ENCODE measurements at regions not wholly inside any gene's neighbourhood (a gene's known extent, or its start where the extent isn't known, plus 50 kb on each side); places are given as distances from the start of the nearest gene placed in this dataset.
A peak's percentile ranks its signal among the peaks of the same experiment; 100 is the strongest.

DNA sequence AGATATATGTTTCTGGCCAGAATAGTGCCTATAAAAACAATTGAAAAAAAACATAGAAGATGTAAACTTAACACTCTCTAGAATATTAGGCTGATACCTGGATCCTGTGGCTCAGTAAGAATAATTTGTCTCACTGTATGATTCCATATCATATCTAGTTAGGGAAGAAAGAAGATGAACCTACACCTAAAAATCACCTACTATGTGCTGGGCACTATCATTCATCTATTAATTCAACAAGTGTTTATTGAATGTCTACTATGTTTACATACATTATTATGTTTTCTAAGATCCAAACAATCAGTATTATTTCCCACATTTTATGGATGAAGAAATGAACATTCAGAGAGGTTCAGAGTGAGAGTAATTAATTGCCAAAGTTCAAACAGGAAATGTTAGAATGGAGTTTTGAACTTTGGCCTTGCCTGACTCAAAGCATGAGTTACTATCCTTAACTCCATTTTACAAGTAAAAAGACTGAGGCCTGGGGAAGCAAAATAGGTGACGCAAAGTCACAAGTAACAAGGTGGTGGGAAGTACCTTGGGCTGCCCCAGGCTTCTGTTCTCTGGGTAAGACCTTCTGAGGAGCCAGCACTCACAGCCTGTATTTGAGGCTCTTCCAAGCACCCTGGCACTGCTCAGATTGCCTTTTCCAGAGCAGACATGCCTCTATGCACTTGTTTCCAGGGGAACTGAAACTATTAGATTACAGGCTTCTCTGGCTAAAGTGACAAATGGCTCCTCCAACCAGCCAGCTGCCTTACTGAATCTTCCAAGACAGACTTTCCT lies 111.1 kb upstream of the ACSL4 start:
- no peak for DNase-seq

DNA sequence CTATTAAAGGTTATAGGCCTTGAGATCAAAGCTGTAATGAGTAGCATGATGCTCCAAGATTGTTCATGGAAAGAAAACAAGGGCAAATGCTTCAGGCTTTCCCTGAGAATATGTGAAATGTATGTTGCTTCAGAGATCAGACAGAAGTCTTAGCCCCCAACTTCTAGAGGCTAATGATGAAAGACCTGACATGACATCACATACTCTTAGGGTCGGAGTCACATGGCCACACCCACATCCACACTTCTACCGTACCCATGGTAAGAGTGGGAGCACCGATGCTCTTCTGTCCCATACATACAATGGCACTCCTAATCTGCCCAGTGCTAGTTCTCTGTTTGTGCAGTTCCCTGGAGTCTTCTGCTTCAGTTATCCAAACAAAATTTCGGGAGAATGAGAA lies 111.9 kb upstream of the ACSL4 start:
- DNase-seq, result no peak

DNA sequence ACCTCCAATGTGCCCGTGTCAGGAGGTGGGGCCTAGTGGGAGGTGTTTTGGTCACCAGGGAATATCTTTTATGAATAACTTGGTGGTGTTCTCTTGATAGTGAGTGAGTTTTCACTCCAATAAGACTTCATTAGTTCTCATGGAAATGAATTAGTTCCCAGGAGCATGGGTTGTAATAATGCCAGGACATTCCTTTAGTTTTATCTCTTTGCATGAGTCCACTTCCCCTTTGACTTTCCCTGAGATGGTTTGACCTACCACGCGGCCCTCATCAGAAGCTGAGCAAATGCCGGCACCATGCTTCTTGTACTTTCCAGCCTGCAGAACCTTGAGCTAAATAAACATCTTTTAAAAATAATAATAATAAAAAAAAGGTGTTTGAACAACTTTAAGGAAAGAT lies 112.9 kb upstream of the ACSL4 start:
- no peak for DNase-seq

DNA sequence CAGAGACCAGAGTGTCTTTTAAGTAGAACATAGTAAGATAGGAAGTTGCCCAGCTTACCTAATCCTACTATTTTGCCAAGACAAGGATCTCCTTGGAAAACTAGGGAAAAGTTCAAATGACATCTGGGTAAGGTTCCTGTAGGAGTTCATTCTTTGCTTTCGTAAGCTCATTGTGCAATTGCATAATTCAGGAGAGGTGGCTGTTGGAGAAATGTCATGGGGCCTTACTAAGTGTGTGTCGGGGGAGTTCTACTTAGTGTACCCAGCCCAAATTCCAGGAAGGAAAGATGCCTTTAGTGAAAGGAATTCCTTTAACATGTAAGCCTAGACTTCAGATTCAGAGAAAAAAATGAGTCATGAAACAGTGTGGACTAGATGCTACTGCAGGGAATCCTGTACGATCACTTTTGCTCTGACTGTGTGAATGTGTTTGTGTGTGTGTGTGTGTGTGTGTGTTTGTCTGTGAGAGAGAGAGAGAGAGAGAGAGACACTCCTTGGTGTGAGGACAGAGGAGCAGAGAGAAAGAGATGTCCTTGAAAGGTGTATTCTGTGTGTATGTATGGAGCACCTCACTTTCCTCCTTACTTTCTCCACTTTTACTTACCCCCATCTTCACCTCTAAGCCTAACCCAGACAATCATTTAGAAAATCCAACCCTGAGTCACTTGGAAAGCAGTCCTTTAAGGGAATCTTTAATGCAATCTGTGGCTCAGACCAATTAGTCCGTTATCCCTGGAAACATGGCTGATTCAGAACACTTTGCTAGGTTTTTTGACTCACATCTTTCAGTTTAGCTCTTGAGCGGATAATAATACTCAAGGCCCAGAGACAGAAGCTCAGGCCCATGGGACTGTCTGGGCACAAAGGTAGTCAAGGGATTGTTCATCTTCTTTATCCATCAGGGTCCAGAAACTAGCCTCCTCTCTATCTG lies 114.5 kb upstream of the ACSL4 start:
- no peak for DNase-seq

DNA sequence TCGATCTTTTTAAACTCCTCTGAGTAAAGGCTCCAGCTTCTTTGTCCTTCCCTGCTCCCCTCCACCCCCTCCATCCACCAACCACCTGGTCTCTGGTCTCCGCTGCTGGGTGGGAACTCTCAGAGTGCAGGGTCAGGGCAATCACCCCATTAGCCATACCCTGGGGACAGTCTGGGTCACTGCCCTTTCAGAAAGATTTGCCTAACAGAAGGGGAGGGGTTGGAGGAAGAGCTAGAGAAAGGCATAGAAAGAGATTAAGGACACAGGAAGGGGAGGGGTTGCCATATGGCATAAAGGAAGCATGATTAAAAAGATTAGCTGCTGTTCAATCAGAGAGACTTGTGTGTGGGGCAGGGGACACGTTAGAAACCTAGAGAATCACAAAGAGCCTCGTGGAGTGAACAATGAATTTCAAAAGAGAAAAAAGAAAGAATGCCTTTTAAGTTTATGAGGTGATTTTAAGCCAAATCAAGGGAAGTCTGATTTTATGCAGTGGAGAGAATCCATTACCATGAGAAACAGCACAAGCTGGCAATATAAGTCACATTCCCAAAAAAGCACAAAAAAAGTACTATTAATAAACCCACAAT lies 115.5 kb upstream of the ACSL4 start:
- no peak for DNase-seq

DNA sequence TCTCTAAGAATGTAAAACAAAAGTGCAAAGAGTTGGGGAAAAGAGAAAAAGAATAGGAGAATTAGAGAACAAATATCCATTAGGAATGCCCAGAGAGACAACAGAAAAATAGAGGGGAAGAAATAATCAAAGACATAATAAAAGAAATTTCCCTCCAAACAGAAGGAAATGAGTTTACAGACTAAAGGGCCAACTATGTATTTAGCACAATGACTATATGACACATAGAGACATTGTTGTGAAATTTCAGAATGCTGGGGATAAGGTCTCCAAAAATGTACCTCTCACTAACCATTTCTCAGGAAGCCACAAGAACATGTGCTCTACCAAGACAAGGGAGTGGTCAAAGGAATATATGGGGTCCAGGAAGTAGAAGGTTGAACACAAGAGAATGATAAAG lies 121.0 kb upstream of the ACSL4 start:
- no peak for DNase-seq

DNA sequence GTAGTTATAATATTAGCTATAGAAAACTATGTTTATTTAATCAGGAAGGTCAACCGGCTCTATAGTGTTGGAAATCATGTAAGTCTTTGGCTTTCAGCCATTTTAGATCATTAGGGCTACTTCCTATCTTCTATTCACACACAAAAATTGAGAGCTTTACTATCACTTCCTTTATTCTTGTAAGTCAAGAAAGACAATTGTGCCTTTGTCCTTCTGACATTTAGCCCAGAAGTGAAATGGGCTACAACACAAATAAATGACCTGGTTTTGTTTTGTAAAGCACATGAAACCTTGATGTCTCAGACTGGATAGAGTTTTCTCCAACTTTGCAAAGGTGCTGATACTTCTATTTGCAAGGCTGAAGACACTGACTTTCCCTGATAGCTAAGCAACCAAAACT lies 122.4 kb upstream of the ACSL4 start:
- DNase-seq, result no peak

DNA sequence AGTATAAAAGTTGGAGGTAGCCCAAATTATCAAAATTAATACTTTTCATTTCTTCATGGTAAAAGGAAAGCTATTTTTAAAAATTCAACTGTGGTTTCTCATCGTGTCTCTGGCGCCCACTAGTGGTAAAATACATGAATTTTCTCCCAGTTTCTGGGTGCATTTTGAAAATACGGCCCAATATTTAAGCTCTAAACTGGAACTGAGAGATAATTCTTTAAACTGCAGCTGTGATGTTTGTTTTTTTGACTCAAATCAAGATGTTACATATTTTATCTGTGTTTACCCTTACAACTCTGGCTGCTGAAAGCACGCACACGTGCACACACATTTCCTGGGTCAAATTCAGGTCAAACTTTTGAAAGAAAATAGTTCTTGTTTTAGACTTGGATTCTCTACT lies 123.9 kb upstream of the ACSL4 start:
- DNase-seq, result peak; percentile 40

DNA sequence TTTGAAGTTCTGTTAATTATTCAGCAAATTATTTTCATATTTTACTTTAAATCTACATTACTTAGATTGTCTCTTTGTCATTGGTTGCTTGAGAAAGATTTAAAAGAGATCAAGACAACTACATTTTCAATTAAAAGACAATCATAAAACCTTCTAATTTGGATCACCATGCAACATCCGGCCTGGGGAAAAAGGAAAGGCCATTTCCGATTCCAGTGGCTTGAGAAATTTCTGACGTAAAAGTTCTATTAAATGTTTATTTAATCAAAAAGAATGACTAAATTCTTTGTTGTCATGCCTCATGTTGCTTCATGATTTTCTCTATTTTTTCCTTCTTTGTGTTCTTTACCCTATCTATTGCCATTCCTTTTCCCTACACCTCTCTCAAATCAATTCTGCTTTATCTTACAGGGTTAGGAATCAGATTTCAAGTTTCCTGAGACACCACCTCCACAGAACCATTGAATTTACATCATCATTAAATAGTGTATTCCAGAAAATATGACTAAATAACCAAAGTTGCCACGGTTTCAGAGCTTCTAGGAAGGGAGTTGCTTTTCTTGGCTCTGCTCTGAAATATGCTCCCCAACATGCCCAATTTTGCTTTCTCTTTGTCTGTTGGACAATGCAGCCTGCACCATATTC lies 124.6 kb upstream of the ACSL4 start:
- no peak for DNase-seq

DNA sequence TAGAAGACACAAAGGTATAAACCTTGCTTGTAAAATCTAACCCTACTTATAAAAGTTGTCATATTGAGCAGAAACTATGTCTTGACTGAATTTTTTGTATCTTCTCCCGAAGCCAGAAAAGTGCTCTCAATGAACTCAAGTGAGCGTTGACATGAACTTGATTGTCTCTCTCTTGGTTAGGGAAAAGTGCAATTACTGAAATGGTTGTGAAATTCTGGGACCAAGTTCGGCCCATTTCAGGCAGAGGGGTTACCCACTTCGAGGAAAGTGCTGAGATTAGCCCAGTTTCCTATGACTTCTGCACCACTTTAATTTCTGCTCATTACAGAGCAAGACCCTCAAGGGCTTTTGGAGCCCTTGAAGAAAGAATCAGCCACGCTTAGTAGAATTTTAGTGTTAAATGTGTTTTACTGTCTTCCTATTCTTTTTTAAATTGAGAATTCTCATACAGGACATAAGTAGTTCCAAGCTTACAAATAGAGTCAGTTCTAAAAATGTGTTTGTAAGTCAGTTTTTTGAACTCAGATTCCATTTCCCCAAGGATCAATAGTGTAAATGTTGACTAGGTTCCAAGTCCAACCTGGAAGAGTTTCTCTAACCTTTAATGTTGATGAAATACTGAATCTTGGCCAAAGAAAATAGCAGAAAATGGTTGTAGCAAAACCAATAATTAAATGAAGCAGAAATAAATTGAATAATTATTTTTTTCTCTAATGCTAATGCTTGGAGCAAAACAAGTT lies 125.7 kb upstream of the ACSL4 start:
- DNase-seq, result no peak

DNA sequence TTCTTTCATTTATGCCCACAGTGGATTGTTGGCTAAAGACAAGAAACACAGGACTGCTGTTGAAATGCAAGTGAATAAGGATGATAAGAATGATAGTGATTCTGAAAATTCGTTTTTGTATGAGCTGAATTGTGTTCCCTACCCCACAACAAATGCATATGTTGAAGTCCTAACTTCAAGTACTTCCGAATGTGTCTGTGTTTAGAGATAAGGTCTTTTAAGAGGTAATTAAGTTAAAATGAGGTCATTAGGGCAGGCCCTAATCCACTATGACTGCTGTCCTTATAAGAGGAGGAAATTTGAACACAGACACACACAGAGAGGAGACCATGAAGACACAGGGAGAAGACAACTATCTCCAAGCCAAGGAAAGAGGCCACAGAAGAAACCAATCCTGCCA lies 126.6 kb upstream of the ACSL4 start:
- DNase-seq, result no peak

DNA sequence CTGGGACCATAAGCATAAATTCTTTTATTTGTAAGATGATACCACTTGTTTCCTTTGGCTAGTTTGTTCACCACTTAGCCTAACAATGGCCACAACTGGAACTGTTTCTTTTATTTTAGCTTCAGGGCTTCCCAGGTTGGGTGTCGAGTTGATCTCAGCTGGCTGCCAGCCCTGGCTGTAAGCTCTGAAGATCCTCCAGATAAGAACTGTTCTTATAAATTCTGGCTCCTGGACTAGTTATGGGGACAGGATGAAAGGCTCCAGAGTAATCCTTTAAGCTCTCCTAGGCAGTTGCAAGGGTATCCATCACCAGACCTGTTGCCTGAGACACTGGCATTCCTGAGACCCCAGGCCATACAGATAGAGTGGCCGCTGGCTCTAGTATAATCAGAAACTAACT lies 129.4 kb upstream of the ACSL4 start:
- no peak for DNase-seq

DNA sequence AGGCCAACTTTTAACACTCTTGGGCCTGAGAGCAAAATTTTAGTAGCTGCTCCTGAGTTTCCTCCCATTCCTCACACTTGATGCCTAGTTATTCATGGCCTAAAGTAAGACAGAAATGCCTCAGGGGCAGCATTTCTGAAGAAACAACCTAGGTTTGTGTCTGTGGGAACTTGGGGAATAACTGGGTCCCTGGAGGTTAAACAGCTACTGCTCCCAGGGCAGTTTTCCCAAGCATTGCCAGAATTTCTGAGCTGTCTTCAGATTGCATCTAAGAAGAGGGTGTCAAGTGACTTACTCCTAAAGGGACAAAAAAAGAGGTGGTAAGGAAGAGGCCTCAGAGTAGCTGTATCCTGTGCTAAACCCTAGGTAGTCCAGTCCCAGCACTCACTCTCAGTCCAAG lies 130.8 kb upstream of the ACSL4 start:
- no peak for DNase-seq

DNA sequence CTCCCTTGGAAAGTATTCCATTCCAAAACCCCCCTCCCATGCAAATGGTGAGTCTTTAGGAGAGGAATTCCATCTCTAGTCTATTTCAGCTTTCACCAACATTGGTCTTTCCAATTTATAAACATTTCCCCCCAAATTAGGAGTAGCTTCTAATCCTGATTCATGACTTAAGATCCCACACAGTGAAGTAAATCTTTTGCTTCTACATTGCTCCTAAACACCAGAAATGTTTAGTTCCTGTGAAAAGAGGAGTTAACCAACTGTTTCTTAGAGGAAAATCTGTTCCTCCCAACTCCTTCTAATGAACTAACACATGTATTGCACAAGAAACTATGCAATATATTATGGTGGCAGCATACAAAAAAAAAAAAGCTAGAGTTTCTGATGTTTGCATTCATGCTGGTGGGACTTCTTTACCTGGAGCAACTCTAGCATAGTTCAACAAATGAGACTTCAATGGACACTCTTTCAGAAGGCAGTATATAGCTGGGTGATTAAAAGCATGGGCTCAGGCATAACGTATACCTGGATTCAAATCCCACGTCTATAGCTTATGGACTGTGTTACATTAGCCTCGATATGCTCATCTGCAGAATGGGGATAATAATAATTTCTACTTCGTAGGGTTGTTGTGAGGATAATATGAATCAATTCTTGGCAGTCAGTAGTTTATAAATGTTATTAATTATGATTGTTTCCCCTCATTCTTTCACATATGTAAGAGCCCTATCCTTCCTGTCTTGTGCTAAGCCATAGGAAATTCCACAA lies 131.6 kb upstream of the TMEM164 start:
- DNase-seq, result no peak

DNA sequence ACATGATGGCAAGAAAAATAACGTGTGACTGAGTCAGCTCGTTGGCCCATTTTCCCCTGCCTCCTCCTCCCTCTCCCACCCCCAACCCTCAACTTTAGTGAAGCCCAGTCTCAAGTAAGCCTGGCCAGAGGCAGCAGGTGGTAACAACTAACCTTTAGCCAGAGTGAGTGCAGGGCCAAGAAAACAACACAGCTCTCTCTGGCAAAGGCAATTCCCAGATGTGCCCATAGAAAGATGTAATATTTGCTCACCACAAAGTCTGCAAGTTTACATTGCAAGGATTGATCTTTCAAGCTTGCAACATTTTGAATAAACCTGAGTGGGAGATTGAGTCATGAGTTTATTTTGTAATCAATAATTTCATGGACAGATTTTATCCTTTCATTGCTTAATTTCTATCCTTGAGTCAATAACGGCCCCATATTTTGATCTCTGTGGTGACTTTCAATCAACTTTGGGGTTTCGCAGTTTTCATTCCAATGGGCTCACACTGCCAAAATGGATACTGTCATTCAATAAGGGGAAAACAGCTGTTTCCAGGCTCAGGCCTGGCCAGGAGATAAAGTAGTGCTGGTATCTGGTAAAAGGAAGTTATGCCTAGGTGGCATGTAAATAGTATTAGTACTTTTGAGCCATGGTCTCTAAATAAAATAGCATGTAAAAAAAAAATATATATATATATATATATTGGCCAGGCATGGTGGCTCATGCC lies 130.7 kb upstream of the TMEM164 start:
- no peak for DNase-seq

DNA sequence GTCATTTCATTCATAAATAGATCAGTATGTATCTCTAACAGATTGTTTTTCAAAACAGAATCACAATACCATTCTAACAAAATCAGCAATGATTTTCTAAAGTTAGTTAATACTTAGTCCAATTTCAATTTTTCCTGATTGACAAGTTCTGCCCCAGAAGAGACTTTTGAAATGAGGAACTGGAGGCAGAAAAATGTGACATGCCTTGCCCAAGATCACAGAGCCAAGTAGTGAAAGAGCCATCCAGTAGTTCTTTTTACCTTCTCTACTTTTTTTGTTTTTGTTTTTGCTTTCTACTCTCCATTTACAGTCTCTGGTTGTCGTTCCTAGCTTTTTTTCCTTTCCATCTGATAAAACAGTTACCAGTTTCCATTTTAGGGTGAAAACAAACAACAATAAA lies 129.3 kb upstream of the TMEM164 start:
- no peak for DNase-seq

DNA sequence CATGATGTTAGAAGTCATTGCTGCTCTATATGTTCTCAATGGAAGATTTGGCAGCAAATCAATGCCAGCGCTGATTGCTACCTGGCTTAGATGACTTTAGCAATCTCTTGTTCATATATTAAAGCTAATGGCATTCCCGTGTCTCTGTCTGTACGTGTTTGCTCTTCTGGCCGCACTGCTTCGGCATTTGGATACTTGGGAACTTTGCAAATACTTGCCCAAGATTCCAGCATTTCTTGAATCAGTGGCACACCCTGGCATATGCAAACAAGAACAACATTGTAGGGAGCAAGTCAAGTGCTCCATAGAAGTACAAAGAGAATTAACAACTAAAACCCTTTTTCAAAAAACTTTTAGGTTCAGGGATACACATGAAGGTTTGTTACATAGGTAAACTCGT lies 128.9 kb upstream of the TMEM164 start:
- DNase-seq, result no peak

DNA sequence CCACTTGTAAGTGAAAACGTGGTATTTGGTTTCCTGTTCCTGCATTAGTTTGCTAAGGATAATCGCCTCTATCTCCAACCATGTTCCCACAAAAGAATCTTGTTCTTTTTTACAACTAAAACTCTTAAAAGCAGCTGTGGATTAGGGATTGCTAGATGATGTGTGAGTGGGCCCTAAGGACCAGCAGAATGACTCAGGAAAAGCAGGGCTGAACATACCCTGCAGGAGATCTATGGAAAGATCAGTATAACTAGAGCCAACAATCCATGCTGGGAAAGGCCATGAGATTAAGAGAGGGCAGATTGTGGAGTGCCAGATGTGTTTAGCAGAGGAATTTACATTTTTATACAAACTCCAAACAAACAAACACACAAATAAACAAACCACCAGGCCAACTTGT lies 128.4 kb upstream of the TMEM164 start:
- no peak for DNase-seq

DNA sequence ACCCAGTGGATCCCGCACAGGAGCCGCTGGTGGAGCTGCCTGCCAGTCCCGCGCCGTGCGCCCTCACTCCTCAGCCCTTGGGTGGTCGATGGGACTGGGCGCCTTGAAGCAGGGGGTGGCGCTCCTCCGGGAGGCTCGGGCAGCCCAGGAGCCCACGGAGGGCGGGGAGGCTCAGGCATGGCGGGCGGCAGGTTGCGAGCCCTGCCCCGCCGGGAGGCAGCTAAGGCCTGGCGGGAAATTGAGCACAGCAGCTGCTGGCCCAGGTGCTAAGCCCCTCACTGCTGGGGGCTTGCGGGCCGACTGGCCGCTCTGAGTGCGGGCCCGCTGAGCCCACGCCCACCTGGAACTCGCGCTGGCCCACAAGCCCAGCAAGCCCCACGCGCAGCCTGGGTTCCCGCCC lies 127.1 kb upstream of the TMEM164 start:
- DNase-seq, result no peak

DNA sequence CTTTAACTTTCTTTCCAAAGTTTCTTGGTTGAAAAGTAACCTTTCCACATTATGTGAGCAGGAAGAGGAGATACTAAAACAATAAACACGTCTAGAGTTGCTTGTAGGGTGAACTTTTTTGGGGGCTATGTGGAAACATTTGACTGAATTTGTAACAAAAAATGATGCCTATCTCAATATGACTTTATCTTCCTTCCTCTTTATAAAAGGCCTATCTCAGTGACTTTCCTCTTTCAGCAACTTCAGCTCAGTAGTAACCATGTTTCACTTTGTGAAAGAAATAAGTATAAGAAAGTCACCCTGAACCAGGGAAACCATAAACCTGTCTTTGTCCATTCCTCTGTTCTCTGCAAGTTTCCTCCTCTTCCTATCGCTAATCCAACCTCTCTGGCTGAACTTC lies 124.7 kb upstream of the TMEM164 start:
- DNase-seq, result no peak

DNA sequence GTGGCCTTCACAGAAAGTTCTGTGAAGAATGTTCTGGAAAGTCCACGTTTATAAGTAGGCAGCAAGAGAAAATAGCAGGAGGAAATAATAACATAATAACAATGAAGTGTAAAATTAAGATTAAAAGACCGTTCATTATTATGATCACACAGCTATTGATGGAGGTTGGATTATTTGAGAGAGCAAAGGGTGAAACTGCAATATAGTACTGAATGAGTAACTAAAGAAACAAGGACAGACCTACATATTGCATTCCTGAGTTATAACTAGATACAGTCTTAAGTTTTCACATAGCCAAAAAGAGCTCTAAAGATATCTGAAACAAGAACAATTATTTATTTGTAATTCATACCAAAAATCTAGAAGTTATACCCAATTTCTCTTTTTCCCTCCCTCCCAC lies 122.9 kb upstream of the TMEM164 start:
- no peak for DNase-seq
